ENCODE measurements at regions not wholly inside any gene's neighbourhood (a gene's known extent, or its start where the extent isn't known, plus 50 kb on each side); places are given as distances from the start of the nearest gene placed in this dataset.

GRCh38 chr2:193462411-193462810 lies 1267.7 kb upstream of the TMEFF2 start:
- no peak for TF ChIP-seq CTCF (IDR thresholded peaks at IDR 0.05; ENCODE audit: poor library complexity)
- no peak for TF ChIP-seq EZH2phosphoT487 (IDR thresholded peaks at IDR 0.05; ENCODE audit: low read depth, severe bottlenecking, unreplicated experiment)
- no peak for TF ChIP-seq EZH2 (IDR thresholded peaks at IDR 0.05; ENCODE audit: borderline replicate concordance)

All from hepatocyte (in vitro differentiated cells).